ENCODE measurements at regions not wholly inside any gene's neighbourhood (a gene's known extent, or its start where the extent isn't known, plus 50 kb on each side); places are given as distances from the start of the nearest gene placed in this dataset.

DNA sequence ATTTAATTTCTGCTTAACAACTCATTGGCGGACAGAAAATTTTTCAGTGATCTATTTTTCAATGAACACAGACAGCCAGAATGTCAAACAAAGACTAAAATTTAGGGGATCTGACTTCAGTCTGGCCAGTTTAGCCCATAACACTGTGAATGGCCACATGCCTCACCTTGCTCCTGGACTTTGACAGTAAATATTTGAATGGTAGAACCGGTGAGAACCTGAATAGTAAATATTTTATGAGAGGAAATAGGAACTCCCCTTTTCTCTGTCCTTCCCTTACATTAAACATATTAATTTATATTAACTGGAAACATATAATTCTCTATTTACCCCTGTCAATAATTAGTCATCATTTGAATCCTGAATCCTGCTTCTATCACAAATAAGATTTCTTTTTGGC lies 942.1 kb downstream of the KCNJ2 start (continued):
- TF ChIP-seq RBBP5 (IDR thresholded peaks at IDR 0.05; ENCODE audit: borderline replicate concordance, low read depth, low read length) (no peak), SIN3A (conservative IDR thresholded peaks at IDR 0.05 in 1 of 2, IDR thresholded peaks at IDR 0.05 in 1 of 2; ENCODE audit: low read depth in 1 of 2, low read length in 2 of 2) (no peak)
- TF ChIP-seq, protein P1, sequence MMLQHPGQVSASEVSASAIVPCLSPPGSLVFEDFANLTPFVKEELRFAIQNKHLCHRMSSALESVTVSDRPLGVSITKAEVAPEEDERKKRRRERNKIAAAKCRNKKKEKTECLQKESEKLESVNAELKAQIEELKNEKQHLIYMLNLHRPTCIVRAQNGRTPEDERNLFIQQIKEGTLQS (IDR thresholded peaks at IDR 0.05; ENCODE audit: insufficient read depth, low read depth, low read length): no peak
